ENCODE measurements at regions not wholly inside any gene's neighbourhood (a gene's known extent, or its start where the extent isn't known, plus 50 kb on each side); places are given as distances from the start of the nearest gene placed in this dataset.

- TF ChIP-seq EZH2phosphoT487 (IDR thresholded peaks at IDR 0.05; ENCODE audit: insufficient read depth, low read depth) (no peak), EZH2 (IDR thresholded peaks at IDR 0.05; ENCODE audit: insufficient read depth, poor library complexity, severe bottlenecking) (no peak)
Observed at GRCh38 chr1:69029649-69030048, 532.8 kb upstream of the DEPDC1 start.

All from GM23248 (cell line).